OCI-LY3 (cell line): ENCODE measurements at regions not wholly inside any gene's neighbourhood (a gene's known extent, or its start where the extent isn't known, plus 50 kb on each side); places are given as distances from the start of the nearest gene placed in this dataset.
"Not testable (repeated sequence)": the region's sequence is repeated elsewhere in the genome, so short reads cannot be mapped to it uniquely, and the experiment has no call there.

Experiments
- H2AFZ ChIP-seq: fragments of 200-600, 300-600 bp; shearing (Covaris generic); 2 replicates; pipeline ENCODE4 v1.6.0; 2014; ENCODE audit warnings: antibody characterized with exemption, low read depth, low read length
- H3K27ac ChIP-seq: fragments of 200-600, 300-600 bp; sonication (generic); 2 replicates; pipeline ENCODE4 v1.5.1; 2014; ENCODE audit warnings: mild to moderate bottlenecking, low read length, moderate library complexity, mixed read lengths
- H3K27me3 ChIP-seq: fragments of 200-600, 300-600 bp; sonication (generic); 2 replicates; pipeline ENCODE4 v1.6.1; 2014; ENCODE audit warnings: low read depth, low read length, mixed read lengths
- H3K36me3 ChIP-seq: fragments of 200-600, 300-600 bp; sonication (generic); replicated peaks from 2 replicates; pipeline ENCODE3; 2014; ENCODE audit warnings: low read depth, low read length, mixed read lengths
- H3K4me1 ChIP-seq: fragments of 300-600, 200-600 bp; sonication (generic); 2 replicates; pipeline ENCODE4 v1.6.1; 2014; ENCODE audit warnings: low read length, mixed read lengths
- H3K4me2 ChIP-seq: fragments of 200-600, 300-600 bp; sonication (generic); 2 replicates; pipeline ENCODE4 v1.6.1; 2014; ENCODE audit warnings: low read length, mixed read lengths
- H3K4me3 ChIP-seq: fragments of 300-600, 200-600 bp; sonication (generic); 2 replicates; pipeline ENCODE4 v1.5.1; 2014; ENCODE audit warnings: antibody characterized with exemption, mild to moderate bottlenecking, low read length, moderate library complexity
- H3K79me2 ChIP-seq: fragments of 300-600, 200-600 bp; shearing (Covaris generic); 2 replicates; pipeline ENCODE4 v1.6.1; 2014; ENCODE audit warnings: mild to moderate bottlenecking, low read length, mixed read lengths
- H3K9ac ChIP-seq: fragments of 300-600, 200-600 bp; shearing (Covaris generic); 2 replicates; pipeline ENCODE4 v1.6.0; 2014; ENCODE audit warnings: mild to moderate bottlenecking, low read length, moderate library complexity
- H3K9me3 ChIP-seq: fragments of 200-600, 300-600 bp; shearing (Covaris generic); 2 replicates; pipeline ENCODE4 v1.6.1; 2014; ENCODE audit warnings: low read length, mixed read lengths; ENCODE audit not compliant: insufficient read depth
- H4K20me1 ChIP-seq: fragments of 200-600, 300-600 bp; sonication (generic); 2 replicates; pipeline ENCODE4 v1.6.1; 2016; ENCODE audit warnings: low read length, mixed read lengths; ENCODE audit not compliant: insufficient read depth
- EZH2phosphoT487 ChIP-seq: fragments of 200-600 bp; shearing (Covaris generic); IDR thresholded peaks from 2 replicates; pipeline ENCODE4 v1.6.1; 2018; ENCODE audit warnings: antibody characterized with exemption, mixed run types, low read depth
- TF ChIP-seq, protein P1 (sequence below): fragments of 200-600, 300-600 bp; sonication (generic); IDR thresholded peaks from 2 replicates; pipeline ENCODE4 v1.5.1; 2014; ENCODE audit warnings: antibody characterized with exemption, low read length, low read depth

DNA sequence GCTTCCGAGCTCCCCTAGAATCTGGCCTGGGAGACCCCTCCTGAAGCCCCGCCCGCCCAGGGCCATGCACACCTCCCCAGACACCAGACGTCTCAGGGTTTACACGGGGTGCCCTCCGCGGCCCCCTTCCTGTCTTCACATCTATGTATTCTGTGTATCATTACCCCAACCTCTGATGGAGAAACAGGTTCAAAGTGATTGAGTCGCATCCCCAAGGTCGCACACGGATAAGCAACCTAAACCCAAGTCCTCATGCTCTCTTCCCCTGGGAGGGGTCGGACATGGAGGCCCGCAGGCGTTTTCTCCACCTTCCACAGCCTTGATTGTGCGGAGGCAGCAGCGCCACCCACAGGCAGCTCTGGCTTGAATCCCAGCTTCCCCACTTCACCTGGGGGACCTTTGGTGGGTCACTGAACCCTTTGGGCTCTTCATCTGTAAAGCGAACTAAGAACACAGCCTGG is 237.3 kb downstream of the BCL11B start:
- Histone ChIP-seq H2AFZ (no peak overlapping the region), H3K4me2 (no peak overlapping the region), H3K4me3 (no peak overlapping the region), H3K9ac (no peak overlapping the region), H3K36me3 (no peaks in the 10 kb centered on the region), H3K9me3 (no peaks in the 10 kb centered on the region), H3K27me3 (no peaks in the 10 kb centered on the region), H3K27ac (no peak overlapping the region), H3K4me1 (no peaks in the 10 kb centered on the region), H3K79me2 (no peaks in the 10 kb centered on the region), H4K20me1 (no peaks in the 10 kb centered on the region)
- TF ChIP-seq, protein P1, sequence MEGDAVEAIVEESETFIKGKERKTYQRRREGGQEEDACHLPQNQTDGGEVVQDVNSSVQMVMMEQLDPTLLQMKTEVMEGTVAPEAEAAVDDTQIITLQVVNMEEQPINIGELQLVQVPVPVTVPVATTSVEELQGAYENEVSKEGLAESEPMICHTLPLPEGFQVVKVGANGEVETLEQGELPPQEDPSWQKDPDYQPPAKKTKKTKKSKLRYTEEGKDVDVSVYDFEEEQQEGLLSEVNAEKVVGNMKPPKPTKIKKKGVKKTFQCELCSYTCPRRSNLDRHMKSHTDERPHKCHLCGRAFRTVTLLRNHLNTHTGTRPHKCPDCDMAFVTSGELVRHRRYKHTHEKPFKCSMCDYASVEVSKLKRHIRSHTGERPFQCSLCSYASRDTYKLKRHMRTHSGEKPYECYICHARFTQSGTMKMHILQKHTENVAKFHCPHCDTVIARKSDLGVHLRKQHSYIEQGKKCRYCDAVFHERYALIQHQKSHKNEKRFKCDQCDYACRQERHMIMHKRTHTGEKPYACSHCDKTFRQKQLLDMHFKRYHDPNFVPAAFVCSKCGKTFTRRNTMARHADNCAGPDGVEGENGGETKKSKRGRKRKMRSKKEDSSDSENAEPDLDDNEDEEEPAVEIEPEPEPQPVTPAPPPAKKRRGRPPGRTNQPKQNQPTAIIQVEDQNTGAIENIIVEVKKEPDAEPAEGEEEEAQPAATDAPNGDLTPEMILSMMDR = no peak
- no peak for TF ChIP-seq EZH2phosphoT487

DNA sequence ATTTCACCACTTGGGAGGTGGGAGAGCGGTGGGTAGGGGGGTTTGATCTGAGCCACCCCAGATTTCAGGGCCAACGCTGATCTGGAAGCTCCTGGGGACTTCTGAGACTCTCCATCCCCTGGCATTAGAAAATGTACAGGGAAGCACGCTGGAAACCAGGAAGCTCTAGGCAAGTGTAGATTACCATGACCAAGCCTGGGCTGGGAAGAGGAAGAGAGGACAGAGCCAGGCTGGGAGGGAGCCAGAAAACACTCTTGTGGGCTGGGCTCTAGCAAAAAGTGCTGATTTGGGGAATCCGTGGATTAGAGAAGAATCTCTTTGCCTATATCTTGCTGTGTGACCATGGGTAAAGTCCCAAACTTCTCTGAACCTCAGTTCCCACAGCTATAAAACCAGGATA is 236.7 kb downstream of the BCL11B start:
- no peak overlapping the region for H2AFZ ChIP-seq
- no peak overlapping the region for H3K4me2 ChIP-seq
- TF ChIP-seq EZH2phosphoT487 = no peak
- TF ChIP-seq, protein P1 = no peak
- no peak overlapping the region for H3K27ac ChIP-seq
- H3K9me3 ChIP-seq = no peaks in the 10 kb centered on the region
- no peaks in the 10 kb centered on the region for H3K27me3 ChIP-seq
- no peak overlapping the region for H3K9ac ChIP-seq
- no peaks in the 10 kb centered on the region for H3K4me1 ChIP-seq
- no peaks in the 10 kb centered on the region for H4K20me1 ChIP-seq
- no peaks in the 10 kb centered on the region for H3K79me2 ChIP-seq
- H3K36me3 ChIP-seq = no peaks in the 10 kb centered on the region
- no peak overlapping the region for H3K4me3 ChIP-seq

DNA sequence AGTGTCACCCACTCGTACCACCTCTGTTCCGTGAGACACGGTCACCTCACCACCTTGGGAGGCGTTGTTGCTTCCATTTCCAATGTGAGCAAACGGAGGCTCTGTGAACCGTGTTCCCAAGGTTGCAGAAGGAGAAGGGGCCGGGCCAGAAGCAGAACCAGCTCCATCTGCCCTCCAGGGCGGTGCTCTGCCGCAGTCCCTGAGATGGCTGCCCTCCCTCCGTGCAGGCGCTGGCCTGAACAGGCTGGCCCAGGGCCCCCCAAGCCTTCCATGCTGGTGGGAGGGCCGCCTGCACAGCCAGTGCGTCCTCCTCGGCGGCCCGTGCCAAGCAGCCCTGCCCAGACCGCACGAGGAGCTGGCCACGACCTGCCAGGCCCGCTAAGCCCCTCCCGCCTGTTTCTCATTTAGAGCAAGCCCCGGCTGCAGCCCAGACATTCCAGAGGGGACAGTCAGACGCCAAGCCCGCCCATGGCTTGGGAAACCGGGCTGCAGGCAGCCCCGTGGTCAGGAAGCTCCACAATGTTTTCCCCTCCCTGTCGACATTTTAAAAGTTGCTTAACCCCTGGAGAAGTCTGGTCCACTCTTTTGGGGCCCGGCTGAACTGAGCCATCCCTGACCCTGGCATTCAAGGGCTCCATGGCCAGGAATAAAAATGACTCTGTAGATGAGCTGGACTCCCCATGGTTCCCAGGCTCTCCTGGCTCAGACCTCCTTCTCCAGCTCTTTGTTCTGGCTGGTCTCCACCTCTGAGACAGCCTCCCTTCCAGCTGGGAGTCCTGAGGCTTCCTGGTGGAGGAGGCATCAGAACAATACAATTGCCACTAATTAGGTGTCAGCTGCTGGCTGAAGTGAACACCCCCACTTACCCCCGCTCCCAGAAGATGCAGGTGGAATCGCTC is 236.0 kb downstream of the BCL11B start:
- no peak overlapping the region for H3K4me2 ChIP-seq
- H3K4me1 ChIP-seq = no peaks in the 10 kb centered on the region
- H3K36me3 ChIP-seq = no peaks in the 10 kb centered on the region
- no peaks in the 10 kb centered on the region for H3K27me3 ChIP-seq
- no peaks in the 10 kb centered on the region for H3K9me3 ChIP-seq
- H3K9ac ChIP-seq = no peak overlapping the region
- TF ChIP-seq EZH2phosphoT487 = no peak
- TF ChIP-seq, protein P1 = no peak
- H3K4me3 ChIP-seq = no peak overlapping the region
- H3K79me2 ChIP-seq = no peaks in the 10 kb centered on the region
- H3K27ac ChIP-seq = no peak overlapping the region
- no peak overlapping the region for H2AFZ ChIP-seq
- no peaks in the 10 kb centered on the region for H4K20me1 ChIP-seq

DNA sequence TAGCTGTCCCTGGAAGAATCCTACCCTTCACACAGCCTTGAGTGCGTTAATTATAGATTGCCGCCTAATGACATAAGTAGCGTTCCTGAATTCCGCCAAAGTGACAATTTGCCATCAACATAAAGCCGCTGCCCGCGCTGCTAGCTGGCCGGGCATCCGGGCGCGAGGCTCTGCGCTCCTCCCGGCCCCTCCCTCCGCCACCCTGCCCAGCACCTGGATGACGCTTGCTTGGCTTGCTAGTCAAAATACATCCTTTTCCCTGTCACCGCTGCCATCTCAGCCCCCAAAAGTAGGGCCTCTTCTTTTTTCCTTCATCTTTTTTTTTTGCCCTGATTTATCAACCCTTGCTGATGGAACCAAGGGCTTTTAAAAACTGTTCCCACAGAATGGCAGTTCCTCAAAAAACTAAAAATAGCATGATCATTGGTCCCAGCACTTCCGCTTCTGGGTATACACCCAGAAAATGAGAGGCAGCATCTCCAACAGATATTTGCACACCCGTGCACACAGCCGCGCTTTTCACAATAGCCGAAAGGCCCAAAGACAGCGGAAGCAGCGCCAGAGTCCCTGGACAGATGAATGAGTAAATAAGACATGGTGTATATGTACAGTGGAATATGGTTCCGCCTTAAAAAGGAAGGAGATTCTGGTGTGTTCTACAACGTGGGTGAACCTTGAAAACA is 235.2 kb downstream of the BCL11B start:
- TF ChIP-seq EZH2phosphoT487 = no peak
- TF ChIP-seq, protein P1 = no peak
- Histone ChIP-seq H3K4me3 (no peak overlapping the region), H3K4me1 (no peaks in the 10 kb centered on the region), H3K9me3 (no peaks in the 10 kb centered on the region), H2AFZ (no peak overlapping the region), H3K9ac (no peak overlapping the region), H3K27ac (no peak overlapping the region), H3K36me3 (no peaks in the 10 kb centered on the region), H3K4me2 (no peak overlapping the region), H4K20me1 (no peaks in the 10 kb centered on the region), H3K27me3 (no peaks in the 10 kb centered on the region), H3K79me2 (no peaks in the 10 kb centered on the region)

DNA sequence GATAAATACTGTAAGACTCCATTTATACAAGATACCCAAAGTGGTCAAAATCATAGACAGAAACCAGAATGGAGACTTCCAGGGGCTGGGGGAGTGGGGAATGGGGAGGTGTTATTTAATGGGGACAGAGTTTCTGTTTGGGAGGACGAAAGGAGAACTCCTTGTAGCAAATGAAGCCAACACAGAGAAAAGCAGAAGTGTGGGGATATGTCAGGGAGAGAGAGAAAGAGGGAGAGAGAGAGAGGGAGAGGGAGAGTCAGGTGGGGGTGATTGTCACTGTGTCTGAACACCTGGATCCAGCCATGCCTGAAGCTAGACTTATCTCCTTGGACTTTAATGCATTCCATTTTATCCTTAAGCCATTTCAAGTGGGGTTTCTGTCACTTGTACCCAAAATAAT is 234.7 kb downstream of the BCL11B start:
- H3K27ac ChIP-seq, H3K4me3 ChIP-seq, H3K79me2 ChIP-seq, H3K4me1 ChIP-seq, H3K36me3 ChIP-seq, H2AFZ ChIP-seq, H3K4me2 ChIP-seq, H4K20me1 ChIP-seq, H3K9ac ChIP-seq, H3K9me3 ChIP-seq, H3K27me3 ChIP-seq: not testable (repeated sequence)
